GM12878 (cell line): ENCODE measurements at regions not wholly inside any gene's neighbourhood (a gene's known extent, or its start where the extent isn't known, plus 50 kb on each side); places are given as distances from the start of the nearest gene placed in this dataset.

Experiments
- ATAC-seq: fragments of 200-7000 bp; cut with Tn5 transposase; 3 replicates; pipeline ENCODE4 v1.9.1; 2020; ENCODE audit warnings: mild to moderate bottlenecking, moderate library complexity
- BruUV-seq: library from RNA; stranded (reverse); fragments of 400-500 nt; replicated peaks from 2 replicates; lab custom pipeline; 2021; lab: Mats Ljungman, UMichigan
- CTCF ChIA-PET: fragments of 300-600 bp; sonication (Branson Sonifier 250); formaldehyde crosslinking; extraction: SDS; loops from one replicate; lab custom pipeline; 2021; ENCODE audit warnings: inconsistent platforms; lab: Yijun Ruan, JAX
- POLR2A ChIA-PET: fragments of 350-600 bp; formaldehyde crosslinking; extraction: SDS; loops from one replicate; lab custom pipeline; 2021; ENCODE audit warnings: inconsistent platforms; lab: Charles Lee
- RAD21 ChIA-PET: fragments of 300-600 bp; sonication (Branson Sonifier 250); formaldehyde crosslinking; loops from one replicate; lab custom pipeline; 2023; ENCODE audit warnings: antibody characterized with exemption; ENCODE audit not compliant: unreplicated experiment; lab: Charles Lee
- SMC1A ChIA-PET: fragments of 300-600 bp; sonication (Branson Sonifier 250); formaldehyde crosslinking; loops from one replicate; lab custom pipeline; 2023; ENCODE audit not compliant: unreplicated experiment, uncharacterized antibody; lab: Charles Lee
- DNase-seq: peaks from one replicate; pipeline ENCODE4 v3.0.0-alpha.2; 2011; ENCODE audit warnings: low read depth, low spot score
- FAIRE-seq: peaks from 3 replicates; lab custom pipeline; 2011; peaks lifted over from hg19 to GRCh38; lab: Jason Lieb, UNC
- H2AFZ ChIP-seq: 2 replicates; pipeline ENCODE4 v1.6.0; 2011; ENCODE audit warnings: low read depth, low read length, control low read depth; ENCODE audit not compliant: control insufficient read depth
- H3K27ac ChIP-seq: 2 replicates; pipeline ENCODE4 v1.5.1; 2011; ENCODE audit warnings: control low read depth; ENCODE audit not compliant: control insufficient read depth, insufficient read depth
- H3K27me3 ChIP-seq, 2 experiments: replicated peaks in 1 of 2; 2 replicates each; pipeline versions ENCODE4 v1.6.0 to v1.6.1; 2011; ENCODE audit warnings: low read length in 1 of 2; ENCODE audit not compliant: control insufficient read depth in 2 of 2, insufficient read depth in 2 of 2
- H3K36me3 ChIP-seq, 2 experiments: 2 replicates each; pipeline ENCODE4 v1.5.1; 2011; ENCODE audit warnings: low read length in 1 of 2; ENCODE audit not compliant: control insufficient read depth in 2 of 2, insufficient read depth in 2 of 2
- H3K4me1 ChIP-seq: 2 replicates; pipeline ENCODE4 v1.6.1; 2011; ENCODE audit warnings: mild to moderate bottlenecking, low read length, moderate library complexity, mixed read lengths; ENCODE audit not compliant: control insufficient read depth, insufficient read depth
- H3K4me2 ChIP-seq: 2 replicates; pipeline ENCODE4 v1.6.0; 2011; ENCODE audit warnings: control low read depth; ENCODE audit not compliant: control insufficient read depth, insufficient read depth
- H3K4me3 ChIP-seq: fragments of 200-600 bp; sonication (generic); 2 replicates; pipeline ENCODE4 v1.5.1; 2016
- H3K79me2 ChIP-seq: 2 replicates; pipeline ENCODE4 v1.6.0; 2011; ENCODE audit warnings: low read length; ENCODE audit not compliant: control insufficient read depth, insufficient read depth
- H3K9ac ChIP-seq: 2 replicates; pipeline ENCODE4 v1.8.0; 2011; ENCODE audit warnings: low read length, control low read depth, mixed read lengths; ENCODE audit not compliant: control insufficient read depth, insufficient read depth
- H3K9me3 ChIP-seq: replicated peaks from 3 replicates; pipeline ENCODE4 v1.5.1; 2011; ENCODE audit warnings: mild to moderate bottlenecking, low read length; ENCODE audit not compliant: control insufficient read depth, insufficient read depth
- H4K20me1 ChIP-seq: 2 replicates; pipeline ENCODE4 v1.6.0; 2011; ENCODE audit not compliant: control insufficient read depth, insufficient read depth
- ATF2 ChIP-seq: IDR thresholded peaks from 2 replicates; pipeline ENCODE4 v1.6.1; 2012; ENCODE audit warnings: low read length, inconsistent platforms
- IRF4 ChIP-seq: IDR thresholded peaks from 2 replicates; pipeline ENCODE4 v1.6.1; 2011; ENCODE audit warnings: low read depth, low read length
- MEF2A ChIP-seq: IDR thresholded peaks from 2 replicates; pipeline ENCODE4 v1.6.1; 2011; ENCODE audit warnings: low read depth, mild to moderate bottlenecking, low read length, moderate library complexity; ENCODE audit not compliant: insufficient read depth
- MTA3 ChIP-seq: IDR thresholded peaks from 2 replicates; pipeline ENCODE4 v1.6.1; 2012; ENCODE audit warnings: low read length, inconsistent platforms, borderline replicate concordance
- NFYA ChIP-seq: IDR thresholded peaks from 2 replicates; pipeline ENCODE4 v1.6.1; 2011; ENCODE audit warnings: low read depth, mild to moderate bottlenecking, low read length, improper control_type of control experiment, borderline replicate concordance
- PML ChIP-seq: IDR thresholded peaks from 2 replicates; pipeline ENCODE4 v1.6.1; 2012; ENCODE audit warnings: low read length, inconsistent platforms
- POLR2A ChIP-seq: IDR thresholded peaks from 2 replicates; pipeline ENCODE4 v1.6.1; 2011; ENCODE audit warnings: low read depth, mild to moderate bottlenecking, low read length
- RFX5 ChIP-seq: IDR thresholded peaks from 2 replicates; pipeline ENCODE4 v1.6.1; 2011; ENCODE audit warnings: low read depth, low read length, improper control_type of control experiment
- SIN3A ChIP-seq: IDR thresholded peaks from 2 replicates; pipeline ENCODE4 v1.6.1; 2012; ENCODE audit warnings: low read depth, low read length, improper control_type of control experiment
- SP1 ChIP-seq: IDR thresholded peaks from one replicate; pipeline ENCODE4 v1.6.1; 2011; ENCODE audit warnings: low read depth, low read length
- SREBF1 ChIP-seq: IDR thresholded peaks from 2 replicates; pipeline ENCODE4 v1.6.1; 2012; ENCODE audit warnings: mild to moderate bottlenecking, low read length
- STAT3 ChIP-seq: IDR thresholded peaks from 2 replicates; pipeline ENCODE4 v1.6.1; 2011; ENCODE audit warnings: low read depth, low read length, improper control_type of control experiment
- SUPT20H ChIP-seq: IDR thresholded peaks from 2 replicates; pipeline ENCODE4 v1.6.1; 2011; ENCODE audit warnings: low read depth, mild to moderate bottlenecking, low read length, moderate library complexity, borderline replicate concordance; ENCODE audit not compliant: control insufficient read depth
- TAF1 ChIP-seq: IDR thresholded peaks from 2 replicates; pipeline ENCODE4 v1.6.1; 2011; ENCODE audit warnings: mild to moderate bottlenecking, low read depth, low read length, borderline replicate concordance
- TCF12 ChIP-seq: IDR thresholded peaks from 2 replicates; pipeline ENCODE4 v1.6.1; 2011; ENCODE audit warnings: low read depth, mild to moderate bottlenecking, low read length
- ZBTB33 ChIP-seq: fragments of 450-650 bp; IDR thresholded peaks from 2 replicates; pipeline ENCODE4 v1.6.1; 2017; ENCODE audit warnings: mild to moderate bottlenecking
- ZNF622 ChIP-seq: fragments of 450-650 bp; IDR thresholded peaks from 2 replicates; pipeline ENCODE4 v1.6.1; 2017; ENCODE audit warnings: mild to moderate bottlenecking, inconsistent platforms
- WGBS: methylation state at CpG from one replicate; pipeline ENCODE4 v1.1.6; 2016; ENCODE audit warnings: low lambda C conversion rate; ENCODE audit not compliant: insufficient replicate concordance, insufficient coverage; ENCODE audit errors: missing lambda C conversion rate; 5-methylcytosine and 5-hydroxymethylcytosine counted together
- in situ Hi-C: fragments of 300-500 bp; cut with MboI; formaldehyde crosslinking; loops from 9 replicates; pipeline ENCODE4 v1.14.3; 2018; ENCODE audit warnings: mixed read lengths
- intact Hi-C: fragments of 100-400 bp; cut with micrococcal nuclease; formaldehyde crosslinking; loops from one replicate; pipeline ENCODE4 v1.14.2; 2022; ENCODE audit not compliant: unreplicated experiment

GRCh38 chr1:234871710-234872271, 256.8 kb downstream of the TOMM20 start (continued):
- no peak for TF ChIP-seq ZBTB33
- TF ChIP-seq IRF4: no peak
- TF ChIP-seq ZNF622: no peak
- TF ChIP-seq, all 136 proteins: peak for 0

GRCh38 chr1:234871039-234871709, 257.5 kb downstream of the TOMM20 start:
- 47% methylated on average over 10 of the region's 10 CpGs for WGBS
- ATAC-seq: no peak
- no peaks in the 10 kb centered on the region for H3K9me3 ChIP-seq
- ChIA-PET POLR2A (interaction anchor here (1.3 kb wide), 1 partner anchor 17 kb away, joined by 3 read pairs; no protein-coding TSS in a partner anchor), RAD21 (no interaction called here), SMC1A (interaction anchor here (0.9 to 1.4 kb wide), 3 partner anchors 9 to 251 kb away, joined by 3 read pairs; no protein-coding TSS in a partner anchor), CTCF (no interaction called here)
- DNase-seq: no peak
- BruUV-seq: no TSS peak
- no peak for FAIRE-seq
- H3K27ac ChIP-seq: no peak overlapping the region
- in situ Hi-C loops (no loop called here), intact Hi-C loops (no loop called here)
- no peak overlapping the region for H3K4me2 ChIP-seq
- peaks cover 8% of the 10 kb centered on the region; the same call in 1 of the 2 replicates for H3K4me1 ChIP-seq
- no peak overlapping the region for H3K4me3 ChIP-seq
- no peaks in the 10 kb centered on the region for H3K79me2 ChIP-seq
- H3K36me3 ChIP-seq: no peaks in the 10 kb centered on the region
- no peaks in the 10 kb centered on the region for H4K20me1 ChIP-seq
- no peak overlapping the region for H2AFZ ChIP-seq
- H3K27me3 ChIP-seq: no peaks in the 10 kb centered on the region
- no peak for TF ChIP-seq ATF2
- no peak for TF ChIP-seq NFYA
- no peak for TF ChIP-seq TAF1
- TF ChIP-seq ZNF622: no peak
- TF ChIP-seq SREBF1: no peak
- no peak for TF ChIP-seq MTA3
- no peak for TF ChIP-seq PML
- TF ChIP-seq SUPT20H: no peak
- TF ChIP-seq POLR2A: no peak
- TF ChIP-seq STAT3: no peak
- TF ChIP-seq SP1: no peak
- no peak for TF ChIP-seq RFX5
- TF ChIP-seq TCF12: no peak
- TF ChIP-seq MEF2A: no peak
- TF ChIP-seq SIN3A: no peak
- no peak overlapping the region for H3K9ac ChIP-seq
